Esophagus muscularis mucosa (tissue), 4 donors: ENCODE measurements at regions not wholly inside any gene's neighbourhood (a gene's known extent, or its start where the extent isn't known, plus 50 kb on each side); places are given as distances from the start of the nearest gene placed in this dataset.

Source experiments
- CTCF ChIP-seq, 3 experiments: fragments of 200-600 bp in 2 of 3; fragments of 450-650 bp in 1 of 3; sonication (generic) in 2 of 3; IDR thresholded peaks; one replicate each; pipeline ENCODE4 v1.5.1; 2017 to 2019; ENCODE audit warnings: antibody characterized with exemption in 3 of 3, mild to moderate bottlenecking in 2 of 3, moderate library complexity in 1 of 3
- EP300 ChIP-seq: sonication (generic); formaldehyde crosslinking; IDR thresholded peaks from one replicate; pipeline ENCODE4 v1.6.1; 2017; ENCODE audit warnings: antibody characterized with exemption
- POLR2A ChIP-seq: fragments of 450-650 bp; IDR thresholded peaks from one replicate; pipeline ENCODE4 v1.6.1; 2017; ENCODE audit warnings: antibody characterized with exemption, moderate library complexity, mild to moderate bottlenecking, low read depth
- POLR2AphosphoS5 ChIP-seq, 2 donors: sonication (generic); formaldehyde crosslinking; IDR thresholded peaks; one replicate each; pipeline ENCODE4 v1.6.1; 2017; ENCODE audit warnings: antibody characterized with exemption in 2 of 2

GRCh38 chr6:137700751-137701477, 166.1 kb upstream of the TNFAIP3 start:
- TF ChIP-seq CTCF (IDR thresholded peaks at IDR 0.05) (no peak), POLR2A (no peak), POLR2AphosphoS5 (IDR thresholded peaks at IDR 0.05) (no peak), EP300 (no peak)
